ENCODE measurements at regions not wholly inside any gene's neighbourhood (a gene's known extent, or its start where the extent isn't known, plus 50 kb on each side); places are given as distances from the start of the nearest gene placed in this dataset.

DNA sequence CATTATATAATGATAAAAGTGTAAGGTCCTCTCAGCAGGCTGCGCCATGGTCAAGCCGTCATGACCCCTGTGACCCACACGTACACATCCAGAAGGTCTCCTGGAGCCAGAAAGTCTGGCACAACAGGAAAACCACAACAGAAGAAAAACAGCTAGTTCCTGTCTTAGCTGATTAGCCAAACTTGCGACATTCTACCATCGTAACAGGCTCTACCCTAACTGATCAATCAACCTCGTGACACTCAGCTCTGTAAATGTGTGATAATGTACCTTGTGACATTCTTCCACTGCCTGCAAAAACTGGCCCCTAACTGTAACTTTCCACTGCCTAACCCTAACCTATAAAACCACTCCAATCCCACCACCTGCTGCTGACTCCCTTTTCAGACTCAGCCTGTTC is 316.4 kb upstream of the TUSC1 start:
- TF ChIP-seq RAD21 (IDR thresholded peaks at IDR 0.05 in 1 of 2, conservative IDR thresholded peaks at IDR 0.05 in 1 of 2; ENCODE audit: low read depth in 2 of 2, low read length in 2 of 2) (no peak), POLR2A (IDR thresholded peaks at IDR 0.05; ENCODE audit: control extremely low read depth in 1 of 2, low read depth in 2 of 2, low read length in 2 of 2) (no peak), EZH2 (IDR thresholded peaks at IDR 0.05; ENCODE audit: low read depth, low read length, severe bottlenecking) (no peak), TCF12 (IDR thresholded peaks at IDR 0.05; ENCODE audit: low read depth, low read length) (no peak), SRF (IDR thresholded peaks at IDR 0.05; ENCODE audit: low read depth, low read length) (no peak)
